Activated T-cell treated with anti-CD3 and anti-CD28 coated beads, Interleukin-2, amount 50 U/mL, for 4 hours (primary cell): ENCODE measurements at regions not wholly inside any gene's neighbourhood (a gene's known extent, or its start where the extent isn't known, plus 50 kb on each side); places are given as distances from the start of the nearest gene placed in this dataset.

ENCODE experiments used
- ATAC-seq, 2 donors: fragments of 200-7000 bp; cut with Tn5 transposase; one replicate each; pipeline ENCODE4 v1.10.0; 2021
- DNase-seq: peaks from one replicate; pipeline ENCODE4 v3.0.0-alpha.2; 2020
- H3K27me3 Mint-ChIP-seq: one replicate; pipeline ENCODE4 v1.8.0; 2021; ENCODE audit warnings: low read depth, mixed read lengths
- H3K36me3 Mint-ChIP-seq: one replicate; pipeline ENCODE4 v1.8.0; 2022; ENCODE audit warnings: mixed read lengths; ENCODE audit not compliant: insufficient read depth
- H3K4me1 Mint-ChIP-seq: one replicate; pipeline ENCODE4 v1.8.0; 2021; ENCODE audit warnings: low read depth, mixed read lengths
- H3K4me3 Mint-ChIP-seq: one replicate; pipeline ENCODE4 v1.8.0; 2021; ENCODE audit warnings: mild to moderate bottlenecking, moderate library complexity, mixed read lengths
- H3K9me3 Mint-ChIP-seq: one replicate; pipeline ENCODE4 v1.8.0; 2021; ENCODE audit warnings: mixed read lengths

DNA sequence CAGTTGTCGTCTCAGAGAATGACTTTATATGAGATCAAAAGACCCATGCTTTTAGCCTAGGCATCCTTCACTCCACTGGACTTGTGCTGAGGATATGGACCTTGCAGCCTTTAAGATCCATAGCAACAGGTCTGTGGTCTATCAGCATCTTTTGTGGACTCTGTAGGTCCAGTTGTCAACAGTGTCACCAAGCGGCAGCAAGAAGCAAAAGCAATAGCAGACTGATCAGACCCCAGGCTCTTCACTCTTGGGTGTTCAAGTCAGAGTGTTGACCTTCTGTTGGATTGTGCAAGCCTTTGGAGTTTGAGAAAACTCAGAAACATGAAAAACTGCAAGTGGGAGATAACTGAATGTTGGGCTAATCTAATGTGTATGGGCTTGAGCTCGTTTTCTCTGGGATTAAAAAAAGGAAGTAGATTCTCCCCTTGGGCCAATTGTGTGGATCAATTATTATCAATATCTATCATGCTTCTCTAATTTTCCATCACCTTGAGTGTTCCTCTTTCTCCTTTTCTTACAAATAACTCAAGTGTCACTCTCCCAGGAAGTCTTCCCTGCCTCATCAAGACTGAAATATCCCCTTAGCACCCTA lies 144.2 kb downstream of the LYPLAL1 start:
- Mint-ChIP-seq H3K4me3 (no peak overlapping the region), H3K4me1 (no peaks in the 10 kb centered on the region), H3K27me3 (no peaks in the 10 kb centered on the region), H3K36me3 (peaks cover 1% of the 10 kb centered on the region), H3K9me3 (peaks cover 11% of the 10 kb centered on the region)
- ATAC-seq (no peak), DNase-seq (no peak)

GRCh38 chr1:219316066-219316465 lies 142.4 kb downstream of the LYPLAL1 start:
- H3K4me1 Mint-ChIP-seq, result no peaks in the 10 kb centered on the region
- no peak for DNase-seq
- no peaks in the 10 kb centered on the region for H3K27me3 Mint-ChIP-seq
- ATAC-seq, result no peak
- H3K9me3 Mint-ChIP-seq, result peaks cover 11% of the 10 kb centered on the region
- peaks cover 1% of the 10 kb centered on the region for H3K36me3 Mint-ChIP-seq
- no peak overlapping the region for H3K4me3 Mint-ChIP-seq

DNA sequence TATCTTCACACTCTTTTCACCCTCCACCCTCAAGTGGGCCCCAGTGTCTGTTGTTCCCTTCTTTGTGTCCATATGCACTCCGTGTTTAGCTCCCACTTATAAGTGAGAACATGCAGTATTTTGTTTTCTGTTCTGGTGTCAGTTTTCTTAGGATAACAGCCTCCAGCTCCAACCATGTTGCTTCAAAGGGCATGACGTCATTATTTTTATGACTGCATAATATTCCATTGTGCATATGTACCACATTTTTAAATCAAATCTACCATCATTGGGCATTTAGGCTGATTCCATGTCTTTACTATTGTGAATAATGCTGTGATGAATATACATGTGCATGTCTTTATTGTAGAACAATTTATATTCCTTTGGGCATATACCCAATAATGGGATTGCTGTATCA lies 140.3 kb downstream of the LYPLAL1 start:
- no peaks in the 10 kb centered on the region for H3K27me3 Mint-ChIP-seq
- ATAC-seq, result no peak
- no peaks in the 10 kb centered on the region for H3K4me1 Mint-ChIP-seq
- no peak overlapping the region for H3K4me3 Mint-ChIP-seq
- DNase-seq, result no peak
- H3K36me3 Mint-ChIP-seq, result peaks cover 1% of the 10 kb centered on the region
- H3K9me3 Mint-ChIP-seq, result peaks cover 13% of the 10 kb centered on the region

- Mint-ChIP-seq H3K36me3 (peaks cover 1% of the 10 kb centered on the region), H3K9me3 (peaks cover 11% of the 10 kb centered on the region), H3K4me3 (no peak overlapping the region), H3K27me3 (no peaks in the 10 kb centered on the region), H3K4me1 (no peaks in the 10 kb centered on the region)
- DNase-seq, result no peak
- no peak for ATAC-seq
Measured at GRCh38 chr1:219312967-219313366, 139.3 kb downstream of the LYPLAL1 start.

DNA sequence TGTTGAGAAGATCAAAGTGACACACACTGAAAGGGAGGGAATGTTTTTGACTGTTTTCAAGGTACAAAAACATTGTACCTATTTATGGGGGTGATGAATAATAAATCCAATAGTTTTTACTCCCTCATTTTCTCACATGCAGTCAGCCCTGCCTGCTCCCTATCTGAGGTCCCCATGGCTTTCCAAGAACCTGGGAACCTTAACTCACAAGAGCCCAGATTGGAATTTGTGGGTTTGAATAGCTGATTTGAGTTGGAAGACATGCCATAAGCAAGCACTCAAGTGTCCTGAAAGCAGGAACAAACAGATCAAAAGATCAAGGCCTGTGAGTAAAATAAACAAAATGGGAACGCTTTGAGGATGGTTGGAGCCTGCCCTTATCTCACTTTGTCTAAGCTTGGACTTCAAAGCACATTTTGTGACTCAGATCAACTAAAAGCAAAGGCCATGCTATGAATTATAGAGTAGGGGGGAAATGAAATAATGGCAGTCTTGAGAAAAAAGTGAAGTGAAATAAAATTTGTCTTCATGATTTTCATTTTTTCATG lies 136.6 kb downstream of the LYPLAL1 start:
- Mint-ChIP-seq H3K4me3 (no peak overlapping the region), H3K36me3 (no peaks in the 10 kb centered on the region), H3K27me3 (no peaks in the 10 kb centered on the region), H3K4me1 (no peaks in the 10 kb centered on the region), H3K9me3 (peaks cover 9% of the 10 kb centered on the region)
- DNase-seq (no peak), ATAC-seq (no peak)

DNA sequence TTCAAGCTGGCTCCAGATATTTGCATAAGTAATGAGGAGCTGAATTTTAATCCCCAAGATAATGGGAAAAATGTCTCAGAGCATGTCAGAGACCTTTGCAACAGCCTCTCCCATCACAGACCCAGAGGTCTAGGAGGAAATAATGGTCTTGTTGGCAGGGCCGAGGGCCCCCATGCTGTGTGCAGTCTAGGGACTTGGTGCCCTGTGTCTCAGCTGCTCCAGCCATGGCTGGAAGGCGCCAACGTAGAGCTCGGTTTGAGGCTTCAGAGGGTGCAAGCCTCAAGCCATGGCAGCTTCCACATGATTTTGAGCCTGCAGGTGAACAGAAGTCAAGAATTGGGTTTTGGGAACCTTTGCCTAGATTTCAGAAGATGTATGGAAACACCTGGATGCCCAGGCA lies 134.7 kb downstream of the LYPLAL1 start:
- H3K27me3 Mint-ChIP-seq, result no peaks in the 10 kb centered on the region
- ATAC-seq, result no peak
- DNase-seq, result no peak
- peaks cover 9% of the 10 kb centered on the region for H3K9me3 Mint-ChIP-seq
- H3K4me3 Mint-ChIP-seq, result no peak overlapping the region
- no peaks in the 10 kb centered on the region for H3K36me3 Mint-ChIP-seq
- no peaks in the 10 kb centered on the region for H3K4me1 Mint-ChIP-seq

- Mint-ChIP-seq H3K9me3 (peaks cover 6% of the 10 kb centered on the region), H3K36me3 (no peaks in the 10 kb centered on the region), H3K4me3 (no peak overlapping the region), H3K27me3 (no peaks in the 10 kb centered on the region), H3K4me1 (no peaks in the 10 kb centered on the region)
- no peak for DNase-seq
- no peak for ATAC-seq
Measured at GRCh38 chr1:219304227-219305226, 130.8 kb downstream of the LYPLAL1 start.

GRCh38 chr1:219302697-219303096 lies 129.0 kb downstream of the LYPLAL1 start:
- no peaks in the 10 kb centered on the region for H3K4me1 Mint-ChIP-seq
- ATAC-seq (no peak), DNase-seq (no peak)
- H3K27me3 Mint-ChIP-seq, result no peaks in the 10 kb centered on the region
- no peaks in the 10 kb centered on the region for H3K36me3 Mint-ChIP-seq
- H3K4me3 Mint-ChIP-seq, result no peak overlapping the region
- peaks cover 3% of the 10 kb centered on the region for H3K9me3 Mint-ChIP-seq

- no peaks in the 10 kb centered on the region for H3K9me3 Mint-ChIP-seq
- H3K36me3 Mint-ChIP-seq, result peaks cover 2% of the 10 kb centered on the region
- H3K4me3 Mint-ChIP-seq, result no peak overlapping the region
- no peaks in the 10 kb centered on the region for H3K4me1 Mint-ChIP-seq
- DNase-seq (no peak), ATAC-seq (no peak)
- no peaks in the 10 kb centered on the region for H3K27me3 Mint-ChIP-seq
Measured at GRCh38 chr1:219299420-219299819, 125.7 kb downstream of the LYPLAL1 start.

- Mint-ChIP-seq H3K9me3 (no peaks in the 10 kb centered on the region), H3K4me3 (no peak overlapping the region), H3K27me3 (no peaks in the 10 kb centered on the region), H3K4me1 (no peaks in the 10 kb centered on the region), H3K36me3 (peaks cover 2% of the 10 kb centered on the region)
- ATAC-seq, result no peak
- no peak for DNase-seq
Measured at GRCh38 chr1:219298571-219299148, 125.0 kb downstream of the LYPLAL1 start.

DNA sequence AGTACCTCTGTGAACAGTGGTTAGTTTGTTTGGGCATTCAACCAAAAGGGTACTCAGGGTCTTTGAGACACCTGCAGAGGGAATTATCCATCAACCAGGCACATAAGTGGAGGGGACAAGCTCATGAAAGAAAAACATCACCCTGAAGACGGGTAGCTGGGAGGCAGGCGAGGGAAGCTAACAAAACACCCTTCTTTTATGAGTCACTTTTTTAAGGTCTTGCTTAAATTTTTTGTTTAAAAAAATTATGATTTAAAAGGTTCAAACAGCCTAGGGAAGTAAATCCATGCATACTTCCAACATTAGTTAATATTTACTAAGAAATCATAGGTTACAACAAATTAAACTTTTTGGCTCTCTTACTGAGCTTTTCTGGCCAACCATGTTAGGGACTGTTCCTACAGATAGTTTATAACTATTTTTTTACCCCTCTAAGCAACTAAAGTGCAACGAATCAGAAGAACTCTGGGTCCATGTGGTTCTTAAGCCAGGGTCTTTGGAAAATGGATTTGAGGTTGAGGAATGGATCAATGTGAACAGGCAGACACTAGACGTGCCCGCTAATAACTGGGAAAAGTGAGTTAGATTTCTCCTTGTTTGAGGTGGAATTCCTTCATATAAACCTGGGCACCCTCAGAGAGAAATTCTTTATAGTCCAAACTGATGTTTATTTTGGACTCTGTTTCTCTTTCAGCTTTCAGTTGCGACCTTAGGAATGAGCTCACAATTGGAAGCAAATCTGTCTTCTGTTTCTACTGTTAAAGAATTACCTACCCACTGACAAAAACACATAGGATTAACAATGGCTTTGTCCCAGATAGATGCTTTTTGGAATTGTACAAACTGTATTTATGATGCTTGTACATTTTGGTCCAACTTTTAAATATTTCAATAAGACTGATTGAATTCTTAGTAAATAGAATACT lies 123.0 kb downstream of the LYPLAL1 start:
- Mint-ChIP-seq H3K36me3 (peaks cover 2% of the 10 kb centered on the region), H3K4me1 (no peaks in the 10 kb centered on the region), H3K9me3 (no peaks in the 10 kb centered on the region), H3K27me3 (no peaks in the 10 kb centered on the region), H3K4me3 (no peak overlapping the region)
- ATAC-seq, result no peak
- DNase-seq, result no peak

DNA sequence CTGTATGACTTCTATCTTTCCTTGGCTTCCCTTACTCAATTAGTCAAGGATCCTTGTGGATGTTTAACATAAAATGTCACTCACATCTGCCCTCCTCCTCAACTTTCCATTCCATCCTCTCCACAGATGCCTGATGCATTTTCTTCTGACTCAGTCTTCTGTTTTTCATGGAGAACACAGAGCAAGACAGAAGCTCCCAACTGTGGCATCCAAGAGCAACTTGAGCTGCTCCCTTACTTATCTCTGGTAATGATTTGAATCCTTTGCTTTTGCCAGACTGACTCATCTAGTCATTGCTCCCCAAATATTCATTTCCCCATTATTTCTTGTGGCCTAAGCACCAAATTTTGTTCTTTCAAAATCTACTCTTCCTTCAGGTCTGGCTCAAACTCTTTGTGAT lies 120.6 kb downstream of the LYPLAL1 start:
- no peaks in the 10 kb centered on the region for H3K27me3 Mint-ChIP-seq
- H3K9me3 Mint-ChIP-seq, result no peaks in the 10 kb centered on the region
- H3K4me3 Mint-ChIP-seq, result no peak overlapping the region
- no peaks in the 10 kb centered on the region for H3K4me1 Mint-ChIP-seq
- DNase-seq (no peak), ATAC-seq (no peak)
- H3K36me3 Mint-ChIP-seq, result peaks cover 2% of the 10 kb centered on the region

GRCh38 chr1:219293410-219293809 lies 119.7 kb downstream of the LYPLAL1 start:
- H3K9me3 Mint-ChIP-seq, result no peaks in the 10 kb centered on the region
- ATAC-seq (no peak), DNase-seq (no peak)
- H3K4me3 Mint-ChIP-seq, result no peak overlapping the region
- peaks cover 2% of the 10 kb centered on the region for H3K36me3 Mint-ChIP-seq
- no peaks in the 10 kb centered on the region for H3K4me1 Mint-ChIP-seq
- no peaks in the 10 kb centered on the region for H3K27me3 Mint-ChIP-seq

DNA sequence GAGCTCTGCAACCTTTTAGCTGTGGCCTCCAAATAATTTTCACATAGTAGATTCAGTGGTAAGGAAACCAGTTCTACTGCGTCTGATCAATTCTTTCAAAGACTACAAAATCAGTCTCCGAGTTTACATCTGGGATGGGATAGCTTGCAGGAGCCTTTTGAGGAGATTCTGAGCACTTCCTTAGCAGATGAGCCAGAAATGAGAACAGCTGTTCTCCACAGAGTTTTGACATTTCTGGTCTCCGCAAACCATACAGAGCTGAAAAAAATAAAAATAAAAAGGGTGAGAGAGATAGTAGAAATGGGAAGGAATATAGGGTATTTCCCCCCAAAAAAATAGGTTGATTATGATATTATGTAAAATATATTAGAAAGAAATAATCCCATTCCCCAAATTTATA lies 119.3 kb downstream of the LYPLAL1 start:
- no peak for DNase-seq
- ATAC-seq, result no peak
- no peak overlapping the region for H3K4me3 Mint-ChIP-seq
- H3K36me3 Mint-ChIP-seq, result peaks cover 2% of the 10 kb centered on the region
- H3K4me1 Mint-ChIP-seq, result no peaks in the 10 kb centered on the region
- H3K9me3 Mint-ChIP-seq, result no peaks in the 10 kb centered on the region
- no peaks in the 10 kb centered on the region for H3K27me3 Mint-ChIP-seq
